Ovary (tissue), 3 donors: ENCODE measurements at regions not wholly inside any gene's neighbourhood (a gene's known extent, or its start where the extent isn't known, plus 50 kb on each side); places are given as distances from the start of the nearest gene placed in this dataset.

Source experiments
- CTCF ChIP-seq, 3 donors: fragments of 450-650 bp in 2 of 3; fragments of 200-600 bp in 1 of 3; IDR thresholded peaks; one replicate each; pipeline versions ENCODE4 v1.5.1 to v1.8.0; 2016 to 2022; ENCODE audit warnings: antibody characterized with exemption in 3 of 3, mild to moderate bottlenecking in 1 of 3
- EP300 ChIP-seq: sonication (generic); formaldehyde crosslinking; IDR thresholded peaks from one replicate; pipeline ENCODE4 v1.6.1; 2017; ENCODE audit warnings: antibody characterized with exemption
- POLR2A ChIP-seq: fragments of 450-650 bp; IDR thresholded peaks from one replicate; pipeline ENCODE4 v1.6.1; 2017; ENCODE audit warnings: antibody characterized with exemption, mild to moderate bottlenecking, moderate library complexity
- donor health status: DM: no; HTN: no; CAD: no.

- TF ChIP-seq CTCF (IDR thresholded peaks at IDR 0.05) (no peak), POLR2A (no peak), EP300 (no peak)
Observed at GRCh38 chr12:131436922-131437705, 273.8 kb upstream of the SFSWAP start.
